GM12878 (cell line): ENCODE measurements at regions not wholly inside any gene's neighbourhood (a gene's known extent, or its start where the extent isn't known, plus 50 kb on each side); places are given as distances from the start of the nearest gene placed in this dataset.

Experiments
- ATAC-seq: fragments of 200-7000 bp; cut with Tn5 transposase; 3 replicates; pipeline ENCODE4 v1.9.1; 2020; ENCODE audit warnings: mild to moderate bottlenecking, moderate library complexity
- BruUV-seq: library from RNA; stranded (reverse); fragments of 400-500 nt; replicated peaks from 2 replicates; lab custom pipeline; 2021; lab: Mats Ljungman, UMichigan
- CTCF ChIA-PET: fragments of 300-600 bp; sonication (Branson Sonifier 250); formaldehyde crosslinking; extraction: SDS; loops from one replicate; lab custom pipeline; 2021; ENCODE audit warnings: inconsistent platforms; lab: Yijun Ruan, JAX
- POLR2A ChIA-PET: fragments of 350-600 bp; formaldehyde crosslinking; extraction: SDS; loops from one replicate; lab custom pipeline; 2021; ENCODE audit warnings: inconsistent platforms; lab: Charles Lee
- RAD21 ChIA-PET: fragments of 300-600 bp; sonication (Branson Sonifier 250); formaldehyde crosslinking; loops from one replicate; lab custom pipeline; 2023; ENCODE audit warnings: antibody characterized with exemption; ENCODE audit not compliant: unreplicated experiment; lab: Charles Lee
- SMC1A ChIA-PET: fragments of 300-600 bp; sonication (Branson Sonifier 250); formaldehyde crosslinking; loops from one replicate; lab custom pipeline; 2023; ENCODE audit not compliant: unreplicated experiment, uncharacterized antibody; lab: Charles Lee
- DNase-seq: peaks from one replicate; pipeline ENCODE4 v3.0.0-alpha.2; 2011; ENCODE audit warnings: low read depth, low spot score
- FAIRE-seq: peaks from 3 replicates; lab custom pipeline; 2011; peaks lifted over from hg19 to GRCh38; lab: Jason Lieb, UNC
- H2AFZ ChIP-seq: 2 replicates; pipeline ENCODE4 v1.6.0; 2011; ENCODE audit warnings: low read depth, low read length, control low read depth; ENCODE audit not compliant: control insufficient read depth
- H3K27ac ChIP-seq: 2 replicates; pipeline ENCODE4 v1.5.1; 2011; ENCODE audit warnings: control low read depth; ENCODE audit not compliant: control insufficient read depth, insufficient read depth
- H3K27me3 ChIP-seq, 2 experiments: replicated peaks in 1 of 2; 2 replicates each; pipeline versions ENCODE4 v1.6.0 to v1.6.1; 2011; ENCODE audit warnings: low read length in 1 of 2; ENCODE audit not compliant: control insufficient read depth in 2 of 2, insufficient read depth in 2 of 2
- H3K36me3 ChIP-seq, 2 experiments: 2 replicates each; pipeline ENCODE4 v1.5.1; 2011; ENCODE audit warnings: low read length in 1 of 2; ENCODE audit not compliant: control insufficient read depth in 2 of 2, insufficient read depth in 2 of 2
- H3K4me1 ChIP-seq: 2 replicates; pipeline ENCODE4 v1.6.1; 2011; ENCODE audit warnings: mild to moderate bottlenecking, low read length, moderate library complexity, mixed read lengths; ENCODE audit not compliant: control insufficient read depth, insufficient read depth
- H3K4me2 ChIP-seq: 2 replicates; pipeline ENCODE4 v1.6.0; 2011; ENCODE audit warnings: control low read depth; ENCODE audit not compliant: control insufficient read depth, insufficient read depth
- H3K4me3 ChIP-seq: fragments of 200-600 bp; sonication (generic); 2 replicates; pipeline ENCODE4 v1.5.1; 2016
- H3K79me2 ChIP-seq: 2 replicates; pipeline ENCODE4 v1.6.0; 2011; ENCODE audit warnings: low read length; ENCODE audit not compliant: control insufficient read depth, insufficient read depth
- H3K9ac ChIP-seq: 2 replicates; pipeline ENCODE4 v1.8.0; 2011; ENCODE audit warnings: low read length, control low read depth, mixed read lengths; ENCODE audit not compliant: control insufficient read depth, insufficient read depth
- H3K9me3 ChIP-seq: replicated peaks from 3 replicates; pipeline ENCODE4 v1.5.1; 2011; ENCODE audit warnings: mild to moderate bottlenecking, low read length; ENCODE audit not compliant: control insufficient read depth, insufficient read depth
- H4K20me1 ChIP-seq: 2 replicates; pipeline ENCODE4 v1.6.0; 2011; ENCODE audit not compliant: control insufficient read depth, insufficient read depth
- EED ChIP-seq: sonication (generic); IDR thresholded peaks from 2 replicates; pipeline ENCODE4 v1.6.1; 2016; ENCODE audit warnings: antibody characterized with exemption, low read depth
- FOS ChIP-seq: IDR thresholded peaks from 3 replicates; pipeline ENCODE4 v1.6.1; 2011; ENCODE audit warnings: borderline replicate concordance; ENCODE audit not compliant: insufficient read length; ENCODE audit errors: extremely low read depth
- RAD21 ChIP-seq: IDR thresholded peaks from 2 replicates; pipeline ENCODE4 v1.6.1; 2011; ENCODE audit warnings: mild to moderate bottlenecking, low read depth, low read length, moderate library complexity; ENCODE audit not compliant: insufficient read depth
- RELA ChIP-seq: fragments of 450-650 bp; IDR thresholded peaks from 2 replicates; pipeline ENCODE4 v1.8.0; 2014; ENCODE audit warnings: borderline replicate concordance; ENCODE audit not compliant: partially characterized antibody
- SMARCA5 ChIP-seq: fragments of 450-650 bp; IDR thresholded peaks from 2 replicates; pipeline ENCODE4 v1.6.1; 2017; ENCODE audit warnings: mild to moderate bottlenecking
- SMC3 ChIP-seq: IDR thresholded peaks from 2 replicates; pipeline ENCODE4 v1.6.1; 2011; ENCODE audit warnings: low read length, improper control_type of control experiment, borderline replicate concordance
- YY1 ChIP-seq: IDR thresholded peaks from 2 replicates; pipeline ENCODE4 v1.6.1; 2011; ENCODE audit warnings: low read depth, mild to moderate bottlenecking, low read length
- ZNF622 ChIP-seq: fragments of 450-650 bp; IDR thresholded peaks from 2 replicates; pipeline ENCODE4 v1.6.1; 2017; ENCODE audit warnings: mild to moderate bottlenecking, inconsistent platforms
- WGBS: methylation state at CpG from one replicate; pipeline ENCODE4 v1.1.6; 2016; ENCODE audit warnings: low lambda C conversion rate; ENCODE audit not compliant: insufficient replicate concordance, insufficient coverage; ENCODE audit errors: missing lambda C conversion rate; 5-methylcytosine and 5-hydroxymethylcytosine counted together
- in situ Hi-C: fragments of 300-500 bp; cut with MboI; formaldehyde crosslinking; loops from 9 replicates; pipeline ENCODE4 v1.14.3; 2018; ENCODE audit warnings: mixed read lengths
- intact Hi-C: fragments of 100-400 bp; cut with micrococcal nuclease; formaldehyde crosslinking; loops from one replicate; pipeline ENCODE4 v1.14.2; 2022; ENCODE audit not compliant: unreplicated experiment
- TF ChIP-seq, protein P1 (sequence below), 3 experiments: IDR thresholded peaks in 2 of 3; conservative IDR thresholded peaks in 1 of 3; 2 replicates each; pipeline ENCODE4 v1.5.1; 2011; ENCODE audit warnings: low read depth in 3 of 3, low read length in 3 of 3, mild to moderate bottlenecking in 3 of 3, control low read depth in 2 of 3, moderate library complexity in 2 of 3, inconsistent platforms in 1 of 3, mixed read lengths in 1 of 3; ENCODE audit not compliant: control insufficient read depth in 2 of 3, insufficient read depth in 1 of 3; ENCODE audit errors: extremely low read depth in 1 of 3
- TF ChIP-seq, protein P2 (sequence below): fragments of 450-650 bp; formaldehyde crosslinking; IDR thresholded peaks from 2 replicates; pipeline ENCODE4 v1.5.0; 2022; ENCODE audit warnings: mild to moderate bottlenecking, missing genetic modification characterization
- TF ChIP-seq, protein P3 (sequence below): fragments of 450-650 bp; IDR thresholded peaks from 2 replicates; pipeline ENCODE4 v1.6.1; 2017; ENCODE audit warnings: mild to moderate bottlenecking, moderate library complexity
- TF ChIP-seq, protein P4 (sequence below): IDR thresholded peaks from 2 replicates; pipeline ENCODE4 v1.6.1; 2011; ENCODE audit warnings: borderline replicate concordance, low read depth, mild to moderate bottlenecking, moderate library complexity, mixed read lengths, low read length; ENCODE audit not compliant: insufficient read depth; ENCODE audit errors: extremely low read length

DNA sequence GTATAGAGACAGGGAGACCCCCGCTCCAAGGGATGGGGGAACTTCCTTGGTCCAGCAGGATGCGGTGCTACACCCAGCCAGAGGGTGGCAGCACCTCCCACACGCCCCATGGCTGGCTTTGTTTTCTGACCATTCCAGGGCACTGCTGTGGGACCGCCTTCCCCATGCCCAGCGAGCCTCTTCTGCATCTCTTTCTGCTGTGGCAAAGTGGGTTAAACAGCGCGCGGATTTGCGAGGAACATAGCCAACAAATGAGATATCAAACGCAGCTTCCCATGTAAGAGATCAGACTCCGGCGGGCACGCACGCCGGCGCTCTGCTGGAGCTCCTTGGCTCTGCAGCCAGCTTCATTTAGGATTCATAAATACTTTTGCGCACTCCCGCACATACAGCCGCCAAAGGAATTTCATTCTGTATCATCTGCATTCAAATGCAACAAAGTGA lies 485.8 kb upstream of the CADM1 start:
- H4K20me1 ChIP-seq = no peaks in the 10 kb centered on the region
- intact Hi-C loops (loop anchor here (1.0 to 5.0 kb wide), 2 partner anchors 234 to 287 kb away; no protein-coding TSS in a partner anchor), in situ Hi-C loops (no loop called here)
- ATAC-seq (peak; percentile 91), FAIRE-seq (no peak), DNase-seq (no peak)
- no peaks in the 10 kb centered on the region for H3K79me2 ChIP-seq
- ChIA-PET CTCF (interaction anchor here (0.7 to 7.5 kb wide), 24 partner anchors 8 to 234 kb away, joined by 3 to 66 read pairs (median 4); no protein-coding TSS in a partner anchor), SMC1A (interaction anchor here (0.7 to 9.0 kb wide), 13 partner anchors 13 to 147 kb away, joined by 3 to 96 read pairs (median 4); no protein-coding TSS in a partner anchor), POLR2A (interaction anchor here (0.7 kb wide), 1 partner anchor 65 kb away, joined by 3 read pairs; no protein-coding TSS in a partner anchor), RAD21 (interaction anchor here (0.7 to 2.7 kb wide), 6 partner anchors 60 to 88 kb away, joined by 3 to 16 read pairs (median 6); no protein-coding TSS in a partner anchor)
- no peaks in the 10 kb centered on the region for H3K27me3 ChIP-seq
- no peak overlapping the region for H2AFZ ChIP-seq
- WGBS = 86% methylated on average over 19 of the region's 19 CpGs
- no peaks in the 10 kb centered on the region for H3K4me1 ChIP-seq
- H3K36me3 ChIP-seq = no peaks in the 10 kb centered on the region
- H3K4me2 ChIP-seq = no peak overlapping the region
- H3K27ac ChIP-seq = no peak overlapping the region
- H3K4me3 ChIP-seq = no peak overlapping the region
- TF ChIP-seq, protein P1, sequence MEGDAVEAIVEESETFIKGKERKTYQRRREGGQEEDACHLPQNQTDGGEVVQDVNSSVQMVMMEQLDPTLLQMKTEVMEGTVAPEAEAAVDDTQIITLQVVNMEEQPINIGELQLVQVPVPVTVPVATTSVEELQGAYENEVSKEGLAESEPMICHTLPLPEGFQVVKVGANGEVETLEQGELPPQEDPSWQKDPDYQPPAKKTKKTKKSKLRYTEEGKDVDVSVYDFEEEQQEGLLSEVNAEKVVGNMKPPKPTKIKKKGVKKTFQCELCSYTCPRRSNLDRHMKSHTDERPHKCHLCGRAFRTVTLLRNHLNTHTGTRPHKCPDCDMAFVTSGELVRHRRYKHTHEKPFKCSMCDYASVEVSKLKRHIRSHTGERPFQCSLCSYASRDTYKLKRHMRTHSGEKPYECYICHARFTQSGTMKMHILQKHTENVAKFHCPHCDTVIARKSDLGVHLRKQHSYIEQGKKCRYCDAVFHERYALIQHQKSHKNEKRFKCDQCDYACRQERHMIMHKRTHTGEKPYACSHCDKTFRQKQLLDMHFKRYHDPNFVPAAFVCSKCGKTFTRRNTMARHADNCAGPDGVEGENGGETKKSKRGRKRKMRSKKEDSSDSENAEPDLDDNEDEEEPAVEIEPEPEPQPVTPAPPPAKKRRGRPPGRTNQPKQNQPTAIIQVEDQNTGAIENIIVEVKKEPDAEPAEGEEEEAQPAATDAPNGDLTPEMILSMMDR (IDR thresholded peaks at IDR 0.05 in 2 of 3, conservative IDR thresholded peaks at IDR 0.05 in 1 of 3; ENCODE audit: control insufficient read depth in 2 of 3, extremely low read depth in 1 of 3, insufficient read depth in 1 of 3, low read depth in 3 of 3, low read length in 3 of 3) = peak; percentile 60 to 81 (median 62); a peak in 5 of 6 replicates
- TF ChIP-seq, protein P2, sequence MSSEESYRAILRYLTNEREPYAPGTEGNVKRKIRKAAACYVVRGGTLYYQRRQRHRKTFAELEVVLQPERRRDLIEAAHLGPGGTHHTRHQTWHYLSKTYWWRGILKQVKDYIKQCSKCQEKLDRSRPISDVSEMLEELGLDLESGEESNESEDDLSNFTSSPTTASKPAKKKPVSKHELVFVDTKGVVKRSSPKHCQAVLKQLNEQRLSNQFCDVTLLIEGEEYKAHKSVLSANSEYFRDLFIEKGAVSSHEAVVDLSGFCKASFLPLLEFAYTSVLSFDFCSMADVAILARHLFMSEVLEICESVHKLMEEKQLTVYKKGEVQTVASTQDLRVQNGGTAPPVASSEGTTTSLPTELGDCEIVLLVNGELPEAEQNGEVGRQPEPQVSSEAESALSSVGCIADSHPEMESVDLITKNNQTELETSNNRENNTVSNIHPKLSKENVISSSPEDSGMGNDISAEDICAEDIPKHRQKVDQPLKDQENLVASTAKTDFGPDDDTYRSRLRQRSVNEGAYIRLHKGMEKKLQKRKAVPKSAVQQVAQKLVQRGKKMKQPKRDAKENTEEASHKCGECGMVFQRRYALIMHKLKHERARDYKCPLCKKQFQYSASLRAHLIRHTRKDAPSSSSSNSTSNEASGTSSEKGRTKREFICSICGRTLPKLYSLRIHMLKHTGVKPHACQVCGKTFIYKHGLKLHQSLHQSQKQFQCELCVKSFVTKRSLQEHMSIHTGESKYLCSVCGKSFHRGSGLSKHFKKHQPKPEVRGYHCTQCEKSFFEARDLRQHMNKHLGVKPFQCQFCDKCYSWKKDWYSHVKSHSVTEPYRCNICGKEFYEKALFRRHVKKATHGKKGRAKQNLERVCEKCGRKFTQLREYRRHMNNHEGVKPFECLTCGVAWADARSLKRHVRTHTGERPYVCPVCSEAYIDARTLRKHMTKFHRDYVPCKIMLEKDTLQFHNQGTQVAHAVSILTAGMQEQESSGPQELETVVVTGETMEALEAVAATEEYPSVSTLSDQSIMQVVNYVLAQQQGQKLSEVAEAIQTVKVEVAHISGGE (CRISPR knock-in tag) = no peak
- TF ChIP-seq RELA (peak; percentile 12), YY1 (peak; percentile 51; the same call in 1 of the 2 replicates), ZNF622 (no peak), SMC3 (peak; percentile 73), EED (no peak), RAD21 (peak; percentile 56), FOS (no peak), SMARCA5 (0 out of 2 replicates have a peak, but pooled peaks have one; percentile 34)
- TF ChIP-seq, protein P3, sequence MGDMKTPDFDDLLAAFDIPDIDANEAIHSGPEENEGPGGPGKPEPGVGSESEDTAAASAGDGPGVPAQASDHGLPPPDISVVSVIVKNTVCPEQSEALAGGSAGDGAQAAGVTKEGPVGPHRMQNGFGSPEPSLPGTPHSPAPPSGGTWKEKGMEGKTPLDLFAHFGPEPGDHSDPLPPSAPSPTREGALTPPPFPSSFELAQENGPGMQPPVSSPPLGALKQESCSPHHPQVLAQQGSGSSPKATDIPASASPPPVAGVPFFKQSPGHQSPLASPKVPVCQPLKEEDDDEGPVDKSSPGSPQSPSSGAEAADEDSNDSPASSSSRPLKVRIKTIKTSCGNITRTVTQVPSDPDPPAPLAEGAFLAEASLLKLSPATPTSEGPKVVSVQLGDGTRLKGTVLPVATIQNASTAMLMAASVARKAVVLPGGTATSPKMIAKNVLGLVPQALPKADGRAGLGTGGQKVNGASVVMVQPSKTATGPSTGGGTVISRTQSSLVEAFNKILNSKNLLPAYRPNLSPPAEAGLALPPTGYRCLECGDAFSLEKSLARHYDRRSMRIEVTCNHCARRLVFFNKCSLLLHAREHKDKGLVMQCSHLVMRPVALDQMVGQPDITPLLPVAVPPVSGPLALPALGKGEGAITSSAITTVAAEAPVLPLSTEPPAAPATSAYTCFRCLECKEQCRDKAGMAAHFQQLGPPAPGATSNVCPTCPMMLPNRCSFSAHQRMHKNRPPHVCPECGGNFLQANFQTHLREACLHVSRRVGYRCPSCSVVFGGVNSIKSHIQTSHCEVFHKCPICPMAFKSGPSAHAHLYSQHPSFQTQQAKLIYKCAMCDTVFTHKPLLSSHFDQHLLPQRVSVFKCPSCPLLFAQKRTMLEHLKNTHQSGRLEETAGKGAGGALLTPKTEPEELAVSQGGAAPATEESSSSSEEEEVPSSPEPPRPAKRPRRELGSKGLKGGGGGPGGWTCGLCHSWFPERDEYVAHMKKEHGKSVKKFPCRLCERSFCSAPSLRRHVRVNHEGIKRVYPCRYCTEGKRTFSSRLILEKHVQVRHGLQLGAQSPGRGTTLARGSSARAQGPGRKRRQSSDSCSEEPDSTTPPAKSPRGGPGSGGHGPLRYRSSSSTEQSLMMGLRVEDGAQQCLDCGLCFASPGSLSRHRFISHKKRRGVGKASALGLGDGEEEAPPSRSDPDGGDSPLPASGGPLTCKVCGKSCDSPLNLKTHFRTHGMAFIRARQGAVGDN = 0 out of 2 replicates have a peak, but pooled peaks have one; percentile 13
- TF ChIP-seq, protein P4, sequence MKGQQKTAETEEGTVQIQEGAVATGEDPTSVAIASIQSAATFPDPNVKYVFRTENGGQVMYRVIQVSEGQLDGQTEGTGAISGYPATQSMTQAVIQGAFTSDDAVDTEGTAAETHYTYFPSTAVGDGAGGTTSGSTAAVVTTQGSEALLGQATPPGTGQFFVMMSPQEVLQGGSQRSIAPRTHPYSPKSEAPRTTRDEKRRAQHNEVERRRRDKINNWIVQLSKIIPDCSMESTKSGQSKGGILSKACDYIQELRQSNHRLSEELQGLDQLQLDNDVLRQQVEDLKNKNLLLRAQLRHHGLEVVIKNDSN = no peak
- TF ChIP-seq, all 136 proteins: peak for 7
- no peak overlapping the region for H3K9ac ChIP-seq
- BruUV-seq = no TSS peak
- no peaks in the 10 kb centered on the region for H3K9me3 ChIP-seq
